ENCODE measurements at regions not wholly inside any gene's neighbourhood (a gene's known extent, or its start where the extent isn't known, plus 50 kb on each side); places are given as distances from the start of the nearest gene placed in this dataset.
A peak's percentile ranks its signal among the peaks of the same experiment; 100 is the strongest.

DNA sequence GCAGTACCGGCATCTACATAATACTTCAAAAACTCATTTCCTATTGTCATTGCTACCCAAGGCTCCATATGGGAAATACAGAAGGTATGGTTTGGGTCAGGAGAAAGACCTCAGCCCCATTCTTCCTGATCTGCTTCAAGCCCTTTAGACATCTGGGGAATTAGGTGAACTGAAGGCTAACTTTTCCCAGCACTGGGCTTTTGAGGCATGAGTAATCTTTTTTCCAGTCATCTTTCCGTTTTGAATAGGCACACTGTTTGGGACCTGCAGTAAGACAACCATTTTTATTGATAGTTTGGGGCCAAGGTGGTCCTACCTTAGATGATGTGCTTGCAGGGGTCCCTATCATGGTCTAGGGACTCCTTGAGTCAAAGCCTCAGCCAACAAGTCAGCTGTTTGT, 198.4 kb downstream of the HAO1 start:
- no peaks in the 10 kb centered on the region for H3K9me1 ChIP-seq (ENCODE audit: control insufficient read depth, extremely low read depth, insufficient read depth, low read length)
- H3K79me2 ChIP-seq (ENCODE audit: control insufficient read depth, insufficient read depth, low read length) = no peaks in the 10 kb centered on the region
- peak; percentile 39 for FAIRE-seq
- no peaks in the 10 kb centered on the region for H3K36me3 ChIP-seq (ENCODE audit: control insufficient read depth in 2 of 2, extremely low read depth in 1 of 2, insufficient read depth in 2 of 2, low read length in 2 of 2)
- TF ChIP-seq, protein P1, sequence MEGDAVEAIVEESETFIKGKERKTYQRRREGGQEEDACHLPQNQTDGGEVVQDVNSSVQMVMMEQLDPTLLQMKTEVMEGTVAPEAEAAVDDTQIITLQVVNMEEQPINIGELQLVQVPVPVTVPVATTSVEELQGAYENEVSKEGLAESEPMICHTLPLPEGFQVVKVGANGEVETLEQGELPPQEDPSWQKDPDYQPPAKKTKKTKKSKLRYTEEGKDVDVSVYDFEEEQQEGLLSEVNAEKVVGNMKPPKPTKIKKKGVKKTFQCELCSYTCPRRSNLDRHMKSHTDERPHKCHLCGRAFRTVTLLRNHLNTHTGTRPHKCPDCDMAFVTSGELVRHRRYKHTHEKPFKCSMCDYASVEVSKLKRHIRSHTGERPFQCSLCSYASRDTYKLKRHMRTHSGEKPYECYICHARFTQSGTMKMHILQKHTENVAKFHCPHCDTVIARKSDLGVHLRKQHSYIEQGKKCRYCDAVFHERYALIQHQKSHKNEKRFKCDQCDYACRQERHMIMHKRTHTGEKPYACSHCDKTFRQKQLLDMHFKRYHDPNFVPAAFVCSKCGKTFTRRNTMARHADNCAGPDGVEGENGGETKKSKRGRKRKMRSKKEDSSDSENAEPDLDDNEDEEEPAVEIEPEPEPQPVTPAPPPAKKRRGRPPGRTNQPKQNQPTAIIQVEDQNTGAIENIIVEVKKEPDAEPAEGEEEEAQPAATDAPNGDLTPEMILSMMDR (optimal IDR thresholded peaks at IDR 0.05 in 1 of 3, IDR thresholded peaks at IDR 0.05 in 1 of 3, conservative IDR thresholded peaks at IDR 0.05 in 1 of 3; ENCODE audit: extremely low read depth in 1 of 3, insufficient read depth in 2 of 3, low read length in 3 of 3) = no peak
- TF ChIP-seq EZH2 (IDR thresholded peaks at IDR 0.05; ENCODE audit: low read length) = no peak
- no peak overlapping the region for H3K4me2 ChIP-seq (ENCODE audit: control insufficient read depth, extremely low read depth, insufficient read depth, low read depth, low read length)
- H4K20me1 ChIP-seq (ENCODE audit: control insufficient read depth, extremely low read depth, insufficient read depth, low read length) = no peaks in the 10 kb centered on the region
- dilution Hi-C loops (cut with MboI; ENCODE audit: extremely low pct_ligation_motif_present, low sequenced_read_pairs) = no loop called here
- no peak overlapping the region for H2AFZ ChIP-seq (ENCODE audit: control insufficient read depth, low read length)
- peak overlapping the region; percentile 8 for H3K27ac ChIP-seq (ENCODE audit: control insufficient read depth, insufficient read depth, low read length)
- peaks cover 3% of the 10 kb centered on the region for H3K9me3 ChIP-seq (ENCODE audit: control insufficient read depth, low read depth, low read length)
- H3K4me1 ChIP-seq (ENCODE audit: control insufficient read depth, extremely low read depth, insufficient read depth, low read length) = peaks cover 21% of the 10 kb centered on the region
- no peak for DNase-seq (ENCODE audit: low read depth, low spot score)
- H3K9ac ChIP-seq (ENCODE audit: control insufficient read depth, extremely low read depth, insufficient read depth, low read length) = no peak overlapping the region
- H3K27me3 ChIP-seq (ENCODE audit: control insufficient read depth, extremely low read depth, insufficient read depth, low read length) = no peaks in the 10 kb centered on the region
- no peak overlapping the region for H3K4me3 ChIP-seq (ENCODE audit: control insufficient read depth in 2 of 3, extremely low read depth in 1 of 3, insufficient read depth in 2 of 3, low read depth in 1 of 3, low read length in 3 of 3)

DNA sequence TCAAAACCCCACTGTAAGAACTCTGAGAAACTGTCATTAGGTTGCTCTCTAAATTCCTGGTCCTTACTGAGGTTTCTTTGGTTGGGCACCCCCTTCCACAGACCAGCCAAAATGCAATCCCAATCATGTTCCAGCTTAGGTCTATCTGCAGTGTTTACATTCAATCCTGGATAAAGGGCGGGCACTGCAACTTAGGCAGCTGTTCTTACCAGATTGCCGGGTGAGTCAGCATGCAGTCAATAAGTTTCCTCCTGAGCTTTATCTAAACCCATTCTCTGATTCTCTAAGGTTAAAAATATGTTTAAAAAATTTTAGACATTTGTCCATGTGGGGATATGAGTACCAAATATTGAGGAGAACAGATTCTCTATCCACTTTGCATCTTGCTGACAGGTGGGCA, 197.8 kb downstream of the HAO1 start:
- peak; percentile 7 for DNase-seq (ENCODE audit: low read depth, low spot score)

More for the DNA sequence above, 197.8 kb downstream of the HAO1 start:
- Histone ChIP-seq H3K79me2 (ENCODE audit: control insufficient read depth, insufficient read depth, low read length) (no peaks in the 10 kb centered on the region), H3K27me3 (ENCODE audit: control insufficient read depth, extremely low read depth, insufficient read depth, low read length) (no peaks in the 10 kb centered on the region), H3K4me1 (ENCODE audit: control insufficient read depth, extremely low read depth, insufficient read depth, low read length) (peaks cover 21% of the 10 kb centered on the region), H3K9ac (ENCODE audit: control insufficient read depth, extremely low read depth, insufficient read depth, low read length) (no peak overlapping the region), H3K27ac (ENCODE audit: control insufficient read depth, insufficient read depth, low read length) (peak overlapping the region; percentile 8), H3K36me3 (ENCODE audit: control insufficient read depth in 2 of 2, extremely low read depth in 1 of 2, insufficient read depth in 2 of 2, low read length in 2 of 2) (no peaks in the 10 kb centered on the region), H4K20me1 (ENCODE audit: control insufficient read depth, extremely low read depth, insufficient read depth, low read length) (no peaks in the 10 kb centered on the region), H3K9me3 (ENCODE audit: control insufficient read depth, low read depth, low read length) (peaks cover 3% of the 10 kb centered on the region), H3K9me1 (ENCODE audit: control insufficient read depth, extremely low read depth, insufficient read depth, low read length) (no peaks in the 10 kb centered on the region), H3K4me2 (ENCODE audit: control insufficient read depth, extremely low read depth, insufficient read depth, low read depth, low read length) (no peak overlapping the region), H2AFZ (ENCODE audit: control insufficient read depth, low read length) (no peak overlapping the region), H3K4me3 (ENCODE audit: control insufficient read depth in 2 of 3, extremely low read depth in 1 of 3, insufficient read depth in 2 of 3, low read depth in 1 of 3, low read length in 3 of 3) (no peak overlapping the region)
- dilution Hi-C loops (cut with MboI; ENCODE audit: extremely low pct_ligation_motif_present, low sequenced_read_pairs) = no loop called here
- TF ChIP-seq EZH2 (IDR thresholded peaks at IDR 0.05; ENCODE audit: low read length) = no peak
- TF ChIP-seq, protein P1 (optimal IDR thresholded peaks at IDR 0.05 in 1 of 3, IDR thresholded peaks at IDR 0.05 in 1 of 3, conservative IDR thresholded peaks at IDR 0.05 in 1 of 3; ENCODE audit: extremely low read depth in 1 of 3, insufficient read depth in 2 of 3, low read length in 3 of 3) = no peak
- FAIRE-seq = peak; percentile 94

All from keratinocyte (primary cell).